Astrocyte of the hippocampus (primary cell): ENCODE measurements at regions not wholly inside any gene's neighbourhood (a gene's known extent, or its start where the extent isn't known, plus 50 kb on each side); places are given as distances from the start of the nearest gene placed in this dataset.
A peak's percentile ranks its signal among the peaks of the same experiment; 100 is the strongest.

Experiments used
- DNase-seq: peaks from one replicate; pipeline ENCODE4 v3.0.0; 2011; ENCODE audit warnings: low read depth, low spot score

DNA sequence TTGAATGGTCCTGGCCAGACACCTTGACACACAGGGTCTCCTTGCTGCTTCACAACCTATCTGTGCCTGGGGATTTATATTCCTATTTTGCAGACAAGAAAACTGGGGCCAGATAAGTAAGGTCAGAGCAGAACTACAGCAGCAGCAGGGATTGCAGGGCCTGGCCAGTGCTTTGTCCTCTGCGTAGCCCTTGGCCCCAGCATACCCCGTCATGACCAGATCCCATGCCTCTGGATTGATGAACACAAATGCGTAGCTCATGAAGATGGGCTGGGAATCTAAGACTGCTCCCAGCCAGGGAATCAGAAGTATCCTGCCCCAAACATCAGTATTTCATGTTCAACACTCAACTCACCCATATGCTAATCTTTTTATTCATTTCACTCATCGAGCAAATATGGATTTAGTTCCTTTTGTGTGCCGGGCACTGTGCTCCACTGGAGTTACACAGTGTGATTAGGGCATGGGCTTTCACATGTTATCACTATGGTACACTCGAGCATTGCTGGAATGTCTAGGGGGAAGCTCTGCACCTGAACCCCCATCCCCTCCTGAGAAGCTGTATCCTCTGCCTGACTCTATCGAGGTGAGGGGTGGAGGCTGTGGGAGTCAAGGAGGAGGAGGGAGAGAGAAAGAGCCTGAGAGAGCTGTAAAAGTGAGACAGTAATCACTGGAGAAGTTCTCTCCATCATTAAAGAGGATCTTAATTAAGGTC lies 143.3 kb downstream of the CYP26B1 start:
- no peak for DNase-seq

DNA sequence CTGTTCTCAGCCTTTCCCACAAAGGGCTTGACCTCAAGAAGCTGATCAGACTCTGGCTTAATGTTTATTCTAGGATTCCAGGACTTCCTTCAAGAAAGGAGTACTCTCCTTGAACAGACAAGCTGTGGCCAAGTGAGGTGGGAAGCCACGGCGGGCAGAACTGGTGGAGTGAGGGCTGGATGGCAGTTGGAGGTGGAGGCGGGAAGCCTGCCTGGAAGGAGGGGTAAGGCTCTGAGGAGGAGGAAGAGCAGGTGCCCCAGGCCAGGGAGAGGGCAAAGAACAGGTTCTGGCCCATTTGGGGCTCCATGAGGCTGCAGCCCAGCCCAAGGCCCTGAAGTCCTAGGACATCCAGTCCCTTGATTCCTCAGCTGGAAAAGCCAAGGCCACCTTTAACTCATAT lies 143.9 kb downstream of the CYP26B1 start:
- DNase-seq = no peak

GRCh38 chr2:72003124-72003523 lies 144.5 kb downstream of the CYP26B1 start:
- no peak for DNase-seq

- DNase-seq = no peak
Measured at GRCh38 chr2:72001937-72002690, 145.5 kb downstream of the CYP26B1 start.

GRCh38 chr2:72000110-72000509 lies 147.6 kb downstream of the CYP26B1 start:
- no peak for DNase-seq

DNA sequence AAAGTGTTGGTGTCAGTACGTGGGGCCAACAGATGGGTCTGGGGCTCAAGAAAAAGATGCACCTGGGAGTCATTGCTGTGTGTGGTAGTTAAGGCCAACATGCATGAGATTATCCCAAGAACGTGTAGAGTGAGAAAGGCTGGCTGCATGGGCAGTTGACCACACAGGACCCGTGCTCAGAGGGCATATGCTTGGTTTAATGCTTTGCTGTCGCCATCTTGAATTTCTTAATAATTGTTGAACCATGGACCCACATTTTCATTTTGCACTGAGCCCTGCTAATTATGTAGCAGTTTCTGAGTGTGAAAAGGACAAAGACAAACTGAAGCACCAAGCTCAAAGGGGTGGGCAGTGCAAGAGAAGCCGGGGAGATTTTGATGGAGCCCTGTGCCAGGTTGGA lies 148.1 kb downstream of the CYP26B1 start:
- no peak for DNase-seq

DNA sequence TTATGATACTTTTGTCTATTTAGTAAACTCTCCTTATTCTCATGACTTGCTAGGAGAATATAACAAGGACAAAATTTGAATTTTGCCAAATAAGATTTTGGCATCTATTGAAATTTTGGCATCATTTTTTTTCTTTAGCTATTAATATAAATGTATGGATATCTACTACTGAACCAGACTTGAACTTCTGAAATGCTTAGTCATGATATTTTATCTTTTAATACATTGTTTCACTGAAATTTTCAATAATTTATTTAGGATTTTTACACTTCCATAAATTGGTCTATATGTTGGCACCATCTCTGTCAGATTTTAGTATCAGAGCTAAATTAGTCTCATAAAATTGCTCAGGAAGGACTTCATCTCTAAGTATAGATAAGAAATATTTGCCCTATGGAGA lies 149.8 kb downstream of the CYP26B1 start:
- DNase-seq = no peak

GRCh38 chr2:71995067-71995665 lies 152.5 kb downstream of the CYP26B1 start:
- no peak for DNase-seq

DNA sequence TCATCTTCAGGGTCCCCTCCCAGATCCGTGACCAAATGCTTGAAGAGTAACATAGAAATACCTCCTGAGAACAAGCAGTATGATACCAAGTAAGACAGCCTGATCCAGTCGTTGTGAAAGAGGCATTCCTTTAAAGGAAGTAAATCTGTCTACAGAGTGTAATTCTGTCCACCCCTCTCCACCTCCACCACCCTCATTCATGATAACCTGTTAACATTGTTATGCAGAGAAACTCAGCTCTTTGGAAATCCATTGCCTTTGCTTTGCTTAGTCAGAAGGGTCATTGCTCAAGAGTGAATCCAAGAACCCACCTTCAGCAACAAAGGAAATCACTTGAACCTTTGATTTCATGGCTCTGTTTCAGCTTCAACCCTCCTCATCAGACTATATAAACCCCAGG lies 155.6 kb downstream of the CYP26B1 start:
- DNase-seq = no peak

- DNase-seq = no peak
Measured at GRCh38 chr2:71991397-71991796, 156.3 kb downstream of the CYP26B1 start.

- no peak for DNase-seq
Measured at GRCh38 chr2:71990826-71991225, 156.8 kb downstream of the CYP26B1 start.

GRCh38 chr2:71990122-71990521 lies 157.5 kb downstream of the CYP26B1 start:
- no peak for DNase-seq

GRCh38 chr2:71989671-71990070 lies 158.0 kb downstream of the CYP26B1 start:
- no peak for DNase-seq

DNA sequence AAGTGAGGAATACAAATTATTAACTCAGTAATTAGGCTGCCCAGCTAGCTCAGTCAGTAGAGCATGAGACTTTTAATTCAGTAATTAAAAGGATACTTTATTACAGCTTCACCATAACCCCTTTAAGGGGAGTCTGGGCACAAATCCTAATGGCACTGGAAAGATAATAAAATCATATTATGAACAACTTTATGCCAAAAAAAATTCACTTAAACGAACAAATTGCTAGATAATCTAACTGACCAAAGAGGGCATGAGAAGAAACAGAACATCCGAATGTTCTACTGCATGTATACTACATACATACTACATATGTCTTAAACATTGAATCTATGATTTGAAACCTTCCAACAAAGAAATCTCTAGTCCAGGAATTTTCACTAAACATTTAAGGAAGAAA lies 159.5 kb downstream of the CYP26B1 start:
- DNase-seq = no peak

DNA sequence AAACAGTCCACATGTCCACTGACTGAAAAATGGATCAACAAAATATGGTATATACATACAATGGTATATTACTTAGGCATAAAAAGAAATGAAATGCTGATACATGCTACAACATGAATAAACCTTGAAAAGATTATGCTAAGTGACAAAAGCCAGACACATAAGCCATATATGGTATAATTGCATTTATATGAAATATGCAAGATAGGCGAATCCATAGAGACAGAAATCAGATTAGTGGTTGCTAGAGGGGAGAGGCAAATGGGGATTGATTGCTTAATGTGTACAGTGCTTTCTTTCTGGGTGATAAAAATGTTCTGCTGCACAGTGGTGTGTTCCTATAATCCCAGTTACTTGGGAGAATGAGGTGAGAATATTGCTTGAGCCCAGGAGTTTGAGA lies 171.0 kb downstream of the CYP26B1 start:
- DNase-seq = no peak

DNA sequence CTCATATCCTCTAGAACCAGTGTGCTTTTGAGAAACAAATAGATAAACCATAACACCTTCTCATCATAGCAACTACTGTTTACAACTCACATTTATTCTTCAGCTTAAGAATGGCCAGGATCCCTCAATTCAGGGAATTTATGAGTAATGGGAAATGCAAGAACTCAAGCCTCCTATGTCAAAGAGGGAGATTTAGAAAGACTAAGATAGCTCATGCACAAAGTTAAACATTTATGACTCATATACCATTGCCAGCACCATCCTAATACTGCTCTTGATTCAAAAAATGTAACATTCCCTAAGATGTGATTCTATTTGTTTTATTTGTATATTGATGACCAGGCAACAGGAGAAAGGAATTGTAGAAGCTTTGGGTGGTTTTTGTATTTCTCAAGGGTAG lies 172.8 kb downstream of the CYP26B1 start:
- no peak for DNase-seq

GRCh38 chr2:71971493-71971892 lies 176.2 kb downstream of the CYP26B1 start:
- DNase-seq = no peak

GRCh38 chr2:71965530-71965929 lies 182.1 kb downstream of the CYP26B1 start:
- DNase-seq = no peak

- peak; percentile 40 for DNase-seq
Measured at GRCh38 chr2:71962911-71963694, 184.6 kb downstream of the CYP26B1 start.

DNA sequence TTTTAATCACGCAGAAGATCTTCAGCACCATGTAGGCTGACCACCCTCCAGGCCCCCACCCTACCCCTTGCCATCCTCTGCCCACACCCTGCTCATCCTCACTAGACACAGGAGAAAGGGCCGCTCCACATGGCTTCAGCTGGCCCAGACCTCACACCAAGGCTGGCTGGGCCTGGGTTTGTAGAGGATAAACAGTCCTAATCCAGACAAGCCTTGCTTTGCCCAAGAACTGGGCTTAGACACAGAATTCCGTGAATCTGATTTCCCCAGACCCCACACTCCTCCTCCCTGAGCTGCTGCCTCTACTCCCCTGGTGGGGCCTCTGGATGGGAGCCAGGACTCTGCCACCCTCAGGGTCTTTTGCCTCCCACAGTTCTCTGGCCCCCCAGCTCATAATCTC lies 185.3 kb downstream of the CYP26B1 start:
- no peak for DNase-seq

- DNase-seq = no peak
Measured at GRCh38 chr2:71961289-71962027, 186.2 kb downstream of the CYP26B1 start.
